ENCODE measurements at regions not wholly inside any gene's neighbourhood (a gene's known extent, or its start where the extent isn't known, plus 50 kb on each side); places are given as distances from the start of the nearest gene placed in this dataset.

DNA sequence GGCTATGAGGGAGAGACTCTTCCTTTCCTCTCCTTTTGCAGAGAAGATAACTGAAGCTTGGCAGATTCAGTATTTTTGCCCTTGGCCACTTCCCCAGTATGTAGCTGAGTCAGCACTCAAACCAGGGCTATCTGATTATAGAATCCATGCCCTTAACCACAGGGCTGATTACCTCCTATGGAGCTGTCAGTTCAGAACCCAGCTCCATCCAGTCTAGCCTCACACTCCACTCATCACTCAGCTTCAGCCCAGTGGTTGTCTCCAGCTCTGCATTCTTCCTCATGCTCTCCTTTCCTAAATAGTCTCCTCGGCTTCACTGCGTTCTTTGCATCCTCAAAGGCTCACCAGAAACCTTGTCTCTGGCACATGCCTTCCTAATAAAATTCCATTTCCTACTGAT is 151.6 kb upstream of the BLID start:
- TF ChIP-seq POLR2A (conservative IDR thresholded peaks at IDR 0.05) (no peak), FOXJ3 (CRISPR knock-in tag; IDR thresholded peaks at IDR 0.05) (no peak), KLF16 (IDR thresholded peaks at IDR 0.05) (no peak), ZNF263 (CRISPR knock-in tag; IDR thresholded peaks at IDR 0.05; ENCODE audit: borderline replicate concordance) (no peak), TEAD2 (tag; IDR thresholded peaks at IDR 0.05) (no peak), TEAD4 (IDR thresholded peaks at IDR 0.05; ENCODE audit: low read length) (no peak), TEAD4 (CRISPR knock-in tag; IDR thresholded peaks at IDR 0.05; ENCODE audit: borderline replicate concordance) (no peak), ZNF146 (CRISPR knock-in tag; IDR thresholded peaks at IDR 0.05; ENCODE audit: unreplicated experiment) (no peak), ESRRA (IDR thresholded peaks at IDR 0.05; ENCODE audit: borderline replicate concordance, low read depth) (no peak), POLR2AphosphoS5 (IDR thresholded peaks at IDR 0.05; ENCODE audit: control insufficient read depth, insufficient read depth, low read depth, low read length) (no peak), BACH1 (tag; IDR thresholded peaks at IDR 0.05) (no peak), FIP1L1 (IDR thresholded peaks at IDR 0.05; ENCODE audit: low read depth, low read length, poor library complexity, severe bottlenecking) (no peak), TAF1 (IDR thresholded peaks at IDR 0.05; ENCODE audit: control insufficient read depth, extremely low read depth, insufficient read depth, low read length, severe bottlenecking) (no peak)
- TF ChIP-seq, protein P1, sequence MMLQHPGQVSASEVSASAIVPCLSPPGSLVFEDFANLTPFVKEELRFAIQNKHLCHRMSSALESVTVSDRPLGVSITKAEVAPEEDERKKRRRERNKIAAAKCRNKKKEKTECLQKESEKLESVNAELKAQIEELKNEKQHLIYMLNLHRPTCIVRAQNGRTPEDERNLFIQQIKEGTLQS (IDR thresholded peaks at IDR 0.05), result no peak
- TF ChIP-seq, protein P1 (CRISPR knock-in tag; conservative IDR thresholded peaks at IDR 0.05), result no peak
- TF ChIP-seq, protein P2, sequence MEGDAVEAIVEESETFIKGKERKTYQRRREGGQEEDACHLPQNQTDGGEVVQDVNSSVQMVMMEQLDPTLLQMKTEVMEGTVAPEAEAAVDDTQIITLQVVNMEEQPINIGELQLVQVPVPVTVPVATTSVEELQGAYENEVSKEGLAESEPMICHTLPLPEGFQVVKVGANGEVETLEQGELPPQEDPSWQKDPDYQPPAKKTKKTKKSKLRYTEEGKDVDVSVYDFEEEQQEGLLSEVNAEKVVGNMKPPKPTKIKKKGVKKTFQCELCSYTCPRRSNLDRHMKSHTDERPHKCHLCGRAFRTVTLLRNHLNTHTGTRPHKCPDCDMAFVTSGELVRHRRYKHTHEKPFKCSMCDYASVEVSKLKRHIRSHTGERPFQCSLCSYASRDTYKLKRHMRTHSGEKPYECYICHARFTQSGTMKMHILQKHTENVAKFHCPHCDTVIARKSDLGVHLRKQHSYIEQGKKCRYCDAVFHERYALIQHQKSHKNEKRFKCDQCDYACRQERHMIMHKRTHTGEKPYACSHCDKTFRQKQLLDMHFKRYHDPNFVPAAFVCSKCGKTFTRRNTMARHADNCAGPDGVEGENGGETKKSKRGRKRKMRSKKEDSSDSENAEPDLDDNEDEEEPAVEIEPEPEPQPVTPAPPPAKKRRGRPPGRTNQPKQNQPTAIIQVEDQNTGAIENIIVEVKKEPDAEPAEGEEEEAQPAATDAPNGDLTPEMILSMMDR (IDR thresholded peaks at IDR 0.05 in 2 of 3, conservative IDR thresholded peaks at IDR 0.05 in 1 of 3; ENCODE audit: insufficient read depth in 2 of 3, low read depth in 1 of 3, low read length in 3 of 3), result no peak

Measured in K562 (cell line).